Ramos (cell line): ENCODE measurements at regions not wholly inside any gene's neighbourhood (a gene's known extent, or its start where the extent isn't known, plus 50 kb on each side); places are given as distances from the start of the nearest gene placed in this dataset.
"Not testable (repeated sequence)": the region's sequence is repeated elsewhere in the genome, so short reads cannot be mapped to it uniquely, and the experiment has no call there.

Experiments
- in situ Hi-C: fragments of 300-500 bp; cut with MboI; formaldehyde crosslinking; loops from one replicate; pipeline ENCODE4 v1.14.3; 2022; ENCODE audit warnings: low sequenced_read_pairs; ENCODE audit not compliant: unreplicated experiment

DNA sequence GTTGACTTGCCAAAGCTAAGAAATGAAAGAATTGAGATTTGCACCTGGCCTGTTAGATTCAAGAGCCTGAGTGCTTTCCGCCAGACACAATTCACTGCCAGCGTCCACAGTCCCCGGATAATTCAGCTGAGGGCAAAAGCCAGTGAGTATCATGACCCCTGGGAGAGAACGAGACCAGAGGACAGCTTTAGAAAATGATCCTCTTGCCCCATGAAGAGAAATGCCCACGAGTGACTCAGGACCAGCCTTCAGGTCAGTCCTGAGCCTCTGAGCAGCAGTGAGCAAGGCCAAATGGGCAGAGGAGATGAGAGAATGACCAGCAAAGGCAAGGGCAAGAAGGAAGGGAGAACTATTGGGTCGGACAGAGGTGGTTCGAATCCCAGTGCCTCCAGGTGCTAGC lies 273.5 kb downstream of the FAM43A start:
- in situ Hi-C loops: no loop called here

DNA sequence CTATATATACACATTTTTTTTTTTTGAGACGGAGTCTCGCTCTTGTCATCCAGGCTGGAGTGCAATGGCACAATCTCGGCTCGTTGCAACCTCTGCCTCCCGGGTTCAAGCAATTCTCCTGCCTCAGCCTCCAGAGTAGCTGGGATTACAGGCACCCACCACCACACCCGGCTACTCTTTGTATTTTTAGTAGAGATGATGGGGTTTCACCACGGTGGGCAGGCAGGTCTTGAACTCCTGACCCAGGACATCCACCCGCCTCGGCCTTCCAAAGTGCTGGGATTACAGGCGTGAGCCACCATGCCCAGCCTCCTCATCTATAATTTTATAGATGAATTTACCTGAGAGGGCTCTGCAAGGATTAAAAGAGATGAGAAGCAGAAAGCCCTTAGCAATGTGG lies 274.0 kb downstream of the FAM43A start:
- in situ Hi-C loops: not testable (repeated sequence)

- in situ Hi-C loops: no loop called here
Observed at GRCh38 chr3:194960446-194961032, 274.9 kb downstream of the FAM43A start.

- in situ Hi-C loops: no loop called here
Observed at GRCh38 chr3:194961149-194961548, 275.5 kb downstream of the FAM43A start.

DNA sequence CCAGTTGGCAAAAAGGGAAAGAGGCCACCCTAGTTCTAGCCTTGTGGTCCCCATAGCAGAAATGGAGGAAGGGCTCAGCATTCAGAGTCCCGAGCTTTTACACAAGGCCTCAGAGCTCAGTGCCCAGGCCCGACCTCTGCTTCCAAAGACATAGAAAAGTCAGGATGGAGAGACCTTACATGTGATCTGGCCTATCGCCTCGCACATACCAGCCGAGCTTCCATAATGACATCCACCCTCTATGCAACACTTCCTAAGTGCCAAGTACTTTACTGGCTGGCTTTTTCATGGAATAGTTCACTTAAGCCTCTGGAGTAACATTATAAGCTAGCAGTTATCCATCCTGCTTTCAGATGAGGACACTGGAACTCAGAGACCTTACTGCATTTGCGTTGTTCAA lies 275.9 kb downstream of the FAM43A start:
- in situ Hi-C loops: no loop called here

DNA sequence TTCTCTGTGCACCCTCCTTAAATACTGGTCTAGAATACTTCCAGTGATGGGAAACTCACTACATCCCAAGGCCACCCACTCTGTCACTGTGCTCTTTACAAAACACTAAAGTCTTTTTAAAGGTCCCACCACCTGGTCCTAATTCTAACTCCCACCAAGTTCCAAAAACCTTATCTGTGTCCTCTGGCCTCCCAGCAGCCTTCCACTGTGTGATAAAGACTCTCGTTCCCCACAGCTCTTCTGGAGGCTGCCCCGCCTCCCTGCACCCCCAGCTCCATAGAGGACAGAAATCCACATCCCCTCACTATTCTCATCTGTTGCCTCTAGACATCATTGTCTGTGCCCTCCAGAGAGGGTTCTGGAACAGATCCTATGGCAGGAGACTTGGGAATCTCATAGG lies 276.4 kb downstream of the FAM43A start:
- in situ Hi-C loops: no loop called here

- in situ Hi-C loops: no loop called here
Observed at GRCh38 chr3:194964809-194965208, 279.1 kb downstream of the FAM43A start.

- in situ Hi-C loops: no loop called here
Observed at GRCh38 chr3:194967151-194968117, 281.8 kb downstream of the FAM43A start.

DNA sequence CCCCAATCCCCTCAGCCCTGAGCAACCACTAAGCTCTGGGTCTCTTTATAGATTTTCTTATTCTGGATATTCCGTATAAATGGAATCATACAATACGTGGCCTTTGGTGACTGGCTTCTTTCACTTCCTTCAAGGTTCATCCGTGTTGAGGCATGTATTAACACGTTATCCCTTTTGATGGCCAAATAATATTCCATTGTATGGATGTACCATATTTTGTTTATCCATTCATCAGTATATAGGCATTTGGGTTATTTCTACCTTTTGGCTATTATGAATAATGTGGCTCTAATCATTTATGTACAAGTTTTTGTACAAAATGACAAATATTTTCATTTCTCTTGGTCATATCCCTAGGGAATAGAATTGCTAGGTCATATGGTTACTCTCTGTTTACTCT lies 284.4 kb downstream of the FAM43A start:
- in situ Hi-C loops: no loop called here

DNA sequence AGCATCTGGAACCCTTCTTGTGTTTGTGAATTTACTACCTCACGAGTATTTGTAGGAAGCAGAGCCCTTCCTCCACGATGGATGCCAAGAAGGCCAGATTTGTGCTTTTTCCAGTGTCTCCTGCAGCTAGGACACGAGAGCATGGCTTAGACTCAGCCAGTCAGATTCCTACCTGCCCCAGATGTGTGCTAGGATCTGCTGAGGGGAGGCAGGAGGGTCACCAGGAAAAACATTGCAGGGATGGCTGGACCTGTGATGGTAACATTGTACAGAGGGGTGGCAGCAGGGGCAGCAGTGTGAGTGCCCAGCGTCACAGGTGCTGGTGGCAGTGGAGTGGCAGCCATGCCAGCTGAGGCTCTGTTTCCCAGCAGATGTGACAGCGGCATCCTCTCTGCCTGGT lies 285.3 kb downstream of the FAM43A start:
- in situ Hi-C loops: no loop called here

GRCh38 chr3:194971965-194972364 lies 286.3 kb downstream of the FAM43A start:
- in situ Hi-C loops: no loop called here

GRCh38 chr3:194972641-194973040 lies 287.0 kb downstream of the FAM43A start:
- in situ Hi-C loops: no loop called here

DNA sequence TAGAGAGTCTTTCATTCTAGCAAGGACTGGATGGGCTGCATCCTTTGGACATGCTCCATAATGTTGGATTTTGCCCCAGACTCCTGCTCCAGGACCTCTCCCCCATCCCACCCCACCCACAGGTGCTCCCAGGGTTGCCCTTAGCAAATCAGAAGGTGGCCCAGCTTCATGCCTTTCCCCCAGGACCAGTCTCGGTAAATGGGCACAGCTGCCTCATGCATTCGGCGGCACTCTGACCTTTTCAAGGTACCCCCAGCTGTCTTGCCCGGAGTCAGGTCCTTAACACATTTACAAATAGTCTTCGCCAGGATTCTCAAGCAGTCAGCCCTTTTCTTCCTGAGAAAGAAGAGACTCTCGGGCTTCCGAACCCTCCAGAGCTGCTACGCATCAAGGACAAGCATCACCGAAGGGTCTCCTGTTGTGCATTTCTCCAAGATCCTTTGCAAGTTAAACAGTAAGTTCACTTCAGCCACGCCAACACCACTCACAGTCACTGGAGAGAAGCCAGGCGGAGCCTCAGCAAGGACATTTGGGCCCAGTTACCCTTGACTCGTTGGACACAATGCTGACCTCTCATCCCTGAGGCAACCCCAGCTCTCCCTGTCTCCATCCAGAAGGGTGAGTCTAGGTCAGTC lies 287.8 kb downstream of the FAM43A start:
- in situ Hi-C loops: no loop called here

GRCh38 chr3:194974468-194975135 lies 288.9 kb downstream of the FAM43A start:
- in situ Hi-C loops: loop anchor here (25.0 kb wide), 1 partner anchor 538 kb away; no protein-coding TSS in a partner anchor

GRCh38 chr3:194976049-194976451 lies 290.4 kb downstream of the FAM43A start:
- in situ Hi-C loops: loop anchor here (25.0 kb wide), 1 partner anchor 536 kb away; no protein-coding TSS in a partner anchor

- in situ Hi-C loops: loop anchor here (25.0 kb wide), 1 partner anchor 535 kb away; no protein-coding TSS in a partner anchor
Observed at GRCh38 chr3:194976874-194977273, 291.2 kb downstream of the FAM43A start.

DNA sequence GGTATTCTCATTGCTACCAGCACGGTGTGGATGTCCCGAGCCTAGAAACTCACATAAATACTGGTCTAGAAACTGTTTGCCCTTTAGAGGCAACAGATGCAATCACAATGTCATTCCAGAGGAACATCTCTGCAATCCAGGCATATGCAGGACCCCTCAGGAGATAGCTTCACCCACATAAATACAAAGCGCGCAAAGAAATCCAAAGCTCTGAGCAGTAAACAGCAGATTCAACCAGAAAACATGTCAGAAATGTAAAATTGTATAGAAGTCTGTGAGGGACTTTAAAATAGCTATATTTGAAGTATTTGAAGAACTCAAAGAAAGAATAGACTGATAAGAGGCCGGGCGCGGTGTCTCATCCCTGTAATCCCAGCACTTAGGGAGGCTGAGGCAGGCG lies 291.7 kb downstream of the FAM43A start:
- in situ Hi-C loops: loop anchor here (25.0 kb wide), 1 partner anchor 535 kb away; no protein-coding TSS in a partner anchor

- in situ Hi-C loops: loop anchor here (25.0 kb wide), 1 partner anchor 533 kb away; no protein-coding TSS in a partner anchor
Observed at GRCh38 chr3:194979173-194979572, 291.8 kb downstream of the XXYLT1 start.

- in situ Hi-C loops: loop anchor here (25.0 kb wide), 1 partner anchor 530 kb away; no protein-coding TSS in a partner anchor
Observed at GRCh38 chr3:194982472-194982871, 288.5 kb downstream of the XXYLT1 start.

DNA sequence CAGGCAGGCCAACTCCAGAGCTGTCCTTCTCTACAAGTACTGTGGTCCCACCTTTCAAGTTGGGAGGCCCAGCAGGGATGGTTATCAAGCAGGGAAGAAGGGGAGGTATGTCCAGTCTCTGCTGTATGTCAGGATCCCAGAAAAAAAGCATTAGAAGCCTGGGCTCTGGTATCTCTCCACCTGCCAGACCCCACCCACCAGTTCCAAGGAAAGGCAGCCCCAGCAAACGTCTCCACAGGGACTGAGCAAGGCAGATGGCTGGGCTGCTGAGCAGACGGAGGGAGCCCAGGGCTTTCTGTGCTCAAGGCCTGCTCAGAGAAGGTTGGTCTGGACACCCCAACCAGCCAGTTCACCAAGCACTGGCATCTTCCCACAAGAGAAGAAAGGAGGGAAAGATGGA lies 287.8 kb downstream of the XXYLT1 start:
- in situ Hi-C loops: loop anchor here (25.0 kb wide), 1 partner anchor 529 kb away; no protein-coding TSS in a partner anchor
